ENCODE measurements at regions not wholly inside any gene's neighbourhood (a gene's known extent, or its start where the extent isn't known, plus 50 kb on each side); places are given as distances from the start of the nearest gene placed in this dataset.

GRCh38 chr5:175582697-175583096, 75.2 kb upstream of the HRH2 start:
- TF ChIP-seq EZH2 (IDR thresholded peaks at IDR 0.05; ENCODE audit: low read length) (no peak), CTCF (optimal IDR thresholded peaks at IDR 0.05 in 1 of 3, IDR thresholded peaks at IDR 0.05 in 1 of 3, conservative IDR thresholded peaks at IDR 0.05 in 1 of 3; ENCODE audit: extremely low read depth in 1 of 3, insufficient read depth in 2 of 3, low read length in 3 of 3) (no peak)

Data from keratinocyte (primary cell).